GM12891 (cell line): ENCODE measurements at regions not wholly inside any gene's neighbourhood (a gene's known extent, or its start where the extent isn't known, plus 50 kb on each side); places are given as distances from the start of the nearest gene placed in this dataset.

Experiments
- PAX5 ChIP-seq: IDR thresholded peaks from 2 replicates; pipeline ENCODE4 v1.6.1; 2011; ENCODE audit warnings: low read length, moderate library complexity, mild to moderate bottlenecking; ENCODE audit not compliant: insufficient read depth, severe bottlenecking
- POLR2A ChIP-seq: IDR thresholded peaks from 2 replicates; pipeline ENCODE4 v1.6.1; 2011; ENCODE audit warnings: low read depth, low read length, control low read depth
- POLR2AphosphoS5 ChIP-seq: IDR thresholded peaks from 2 replicates; pipeline ENCODE4 v1.6.1; 2011; ENCODE audit warnings: low read depth, low read length, control low read depth
- POU2F2 ChIP-seq: IDR thresholded peaks from 2 replicates; pipeline ENCODE4 v1.6.1; 2011; ENCODE audit warnings: low read depth, mild to moderate bottlenecking, control low read depth, low read length, moderate library complexity
- SPI1 ChIP-seq: IDR thresholded peaks from 2 replicates; pipeline ENCODE4 v1.6.1; 2011; ENCODE audit warnings: low read depth, low read length, control low read depth
- TAF1 ChIP-seq: IDR thresholded peaks from 2 replicates; pipeline ENCODE4 v1.6.1; 2011; ENCODE audit warnings: low read depth, low read length, control low read depth

- TF ChIP-seq POLR2A (no peak), TAF1 (no peak), POLR2AphosphoS5 (no peak), SPI1 (no peak), POU2F2 (no peak), PAX5 (no peak)
Measured at GRCh38 chr13:100811928-100812327, 137.3 kb upstream of the TMTC4 start.
